VCaP (cell line): ENCODE measurements at regions not wholly inside any gene's neighbourhood (a gene's known extent, or its start where the extent isn't known, plus 50 kb on each side); places are given as distances from the start of the nearest gene placed in this dataset.

ENCODE experiments used
- H3K27ac ChIP-seq: fragments of 450-650 bp; 2 replicates; pipeline ENCODE4 v1.5.1; 2017
- CTCF ChIP-seq: fragments of 450-650 bp; conservative IDR thresholded peaks from 2 replicates; pipeline ENCODE4 v1.5.1; 2017; ENCODE audit warnings: mild to moderate bottlenecking, moderate library complexity

DNA sequence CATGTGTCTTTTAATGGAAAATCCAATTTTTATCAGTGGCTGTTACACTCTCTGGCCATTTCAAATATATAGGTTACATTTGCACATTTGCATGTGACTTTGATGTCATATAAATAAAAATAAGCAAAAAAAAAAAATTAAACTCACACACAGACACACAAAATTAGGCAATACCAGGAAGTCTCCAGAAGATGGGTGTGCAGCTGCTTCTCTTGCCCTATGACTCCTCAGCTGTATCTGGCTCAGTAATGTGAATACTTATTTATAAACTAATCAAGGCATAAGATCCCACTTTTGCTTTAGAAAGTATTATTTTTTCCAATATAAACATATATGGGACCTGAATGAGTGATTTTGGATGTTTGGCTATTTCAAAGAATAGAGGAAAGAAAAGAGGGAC is 461.1 kb downstream of the LRIG3 start:
- no peak overlapping the region for H3K27ac ChIP-seq
- no peak for TF ChIP-seq CTCF

GRCh38 chr12:58463051-58463450 is 457.3 kb downstream of the LRIG3 start:
- H3K27ac ChIP-seq = no peak overlapping the region
- no peak for TF ChIP-seq CTCF

GRCh38 chr12:58465418-58465817 is 454.9 kb downstream of the LRIG3 start:
- no peak for TF ChIP-seq CTCF
- H3K27ac ChIP-seq = no peak overlapping the region

DNA sequence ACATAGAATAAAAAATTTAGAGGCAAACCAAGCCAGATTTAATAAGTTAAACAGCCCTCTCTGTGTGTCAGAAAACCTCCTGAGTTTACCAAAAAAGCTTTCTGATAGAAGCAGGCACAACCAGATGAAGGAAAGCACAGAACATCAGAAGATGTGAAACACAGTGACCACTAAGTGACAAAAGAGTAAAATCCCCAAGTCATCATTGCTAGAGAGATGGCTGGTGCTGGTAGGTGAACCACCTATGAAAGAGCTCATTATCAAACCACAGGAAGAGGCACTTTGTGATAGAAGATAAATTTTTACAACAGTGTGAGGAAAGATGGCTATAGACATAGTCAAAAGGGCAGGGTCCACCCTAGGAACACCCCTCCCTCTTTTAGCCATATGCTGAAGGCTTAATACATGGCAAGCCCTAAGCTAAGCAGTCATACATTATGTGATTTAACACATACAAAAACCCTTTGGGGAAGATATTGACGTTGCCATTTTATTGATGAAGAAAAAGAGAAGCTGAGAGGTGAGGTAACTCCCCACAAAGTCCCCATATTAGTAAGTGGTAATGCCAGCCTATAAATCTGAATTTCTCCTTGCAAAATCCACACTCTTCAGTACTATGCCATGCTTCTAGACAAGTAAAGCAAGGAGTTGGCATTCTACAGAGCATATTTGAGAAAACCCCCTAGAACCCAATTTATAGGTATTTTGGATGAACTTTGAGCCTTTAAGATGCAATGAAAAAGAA is 449.9 kb downstream of the LRIG3 start:
- no peak overlapping the region for H3K27ac ChIP-seq
- TF ChIP-seq CTCF = no peak

DNA sequence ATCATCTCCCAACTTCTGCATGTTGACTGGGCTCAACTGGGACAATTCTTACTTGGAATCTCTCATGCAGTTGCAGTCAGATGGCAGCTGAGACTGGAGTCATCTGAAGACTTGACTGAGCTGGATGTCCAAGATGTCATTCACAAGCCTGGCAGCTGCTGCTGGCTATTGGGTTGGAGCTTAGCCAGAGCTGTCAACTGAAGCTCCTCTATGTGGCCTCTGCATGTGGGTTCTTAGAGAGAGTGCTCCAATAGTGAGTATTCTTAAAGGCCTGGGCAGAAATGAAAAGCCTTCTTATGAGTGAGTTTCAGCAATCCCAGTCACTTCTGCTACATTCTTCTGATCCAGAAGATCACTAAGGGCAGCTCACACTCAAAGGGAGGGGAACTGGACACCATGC is 440.9 kb downstream of the LRIG3 start:
- no peak overlapping the region for H3K27ac ChIP-seq
- TF ChIP-seq CTCF = no peak

DNA sequence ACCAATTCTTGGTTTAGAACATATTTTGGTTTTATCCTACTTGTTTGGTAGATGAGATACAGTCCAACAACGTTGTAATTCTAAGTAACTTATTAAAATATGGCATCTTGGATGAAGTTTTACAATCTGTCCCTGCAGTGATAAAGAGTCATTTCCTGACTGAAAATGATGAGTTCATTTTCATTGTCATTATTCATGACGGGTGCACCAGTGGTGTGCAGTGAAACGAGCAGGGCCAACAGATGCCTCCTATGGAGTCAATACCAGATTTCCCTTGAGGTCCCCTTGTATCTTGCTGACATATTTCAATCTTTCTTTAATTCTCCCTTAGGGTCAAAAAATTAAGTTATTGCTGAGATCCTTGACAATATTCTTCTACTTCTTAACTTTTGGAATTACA is 438.5 kb downstream of the LRIG3 start:
- no peak for TF ChIP-seq CTCF
- no peak overlapping the region for H3K27ac ChIP-seq

- H3K27ac ChIP-seq = no peak overlapping the region
- TF ChIP-seq CTCF = no peak
Measured at GRCh38 chr12:58487255-58487654, 433.0 kb downstream of the LRIG3 start.
